Keratinocyte (primary cell): ENCODE measurements at regions not wholly inside any gene's neighbourhood (a gene's known extent, or its start where the extent isn't known, plus 50 kb on each side); places are given as distances from the start of the nearest gene placed in this dataset.

Experiments
- CTCF ChIP-seq, 3 experiments: IDR thresholded peaks in 1 of 3; conservative IDR thresholded peaks in 1 of 3; optimal IDR thresholded peaks in 1 of 3; 2 replicates in 2 of 3; 3 replicates in 1 of 3; pipeline versions ENCODE3 to v1.5.1; 2011; ENCODE audit warnings: low read length in 3 of 3, mild to moderate bottlenecking in 3 of 3, moderate library complexity in 2 of 3, control low read depth in 1 of 3, inconsistent platforms in 1 of 3; ENCODE audit not compliant: insufficient read depth in 2 of 3; ENCODE audit errors: extremely low read depth in 1 of 3
- EZH2 ChIP-seq: IDR thresholded peaks from one replicate; pipeline ENCODE4 v1.6.1; 2012; ENCODE audit warnings: inconsistent platforms, mild to moderate bottlenecking, low read length, moderate library complexity

DNA sequence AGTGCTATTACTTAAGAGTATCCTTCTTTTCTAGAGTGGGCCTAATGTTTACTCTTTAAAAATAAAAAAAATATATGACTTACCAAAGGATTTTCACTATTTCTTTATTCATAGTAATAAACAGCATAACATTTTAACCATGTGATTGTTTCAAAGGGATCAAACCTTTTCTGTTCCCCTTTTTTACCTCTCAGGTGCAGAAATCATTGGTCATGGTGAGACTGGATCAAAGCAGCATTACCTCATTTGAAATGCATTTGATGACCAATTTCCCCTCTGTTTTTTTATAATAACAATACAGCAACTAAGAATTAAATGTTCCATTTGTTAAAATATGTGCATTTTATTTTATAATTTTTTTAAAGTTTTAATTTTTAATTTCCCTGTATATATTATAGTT, 598.0 kb upstream of the RGMB start:
- TF ChIP-seq CTCF (optimal IDR thresholded peaks at IDR 0.05 in 1 of 3, IDR thresholded peaks at IDR 0.05 in 1 of 3, conservative IDR thresholded peaks at IDR 0.05 in 1 of 3; ENCODE audit: extremely low read depth in 1 of 3, insufficient read depth in 2 of 3, low read length in 3 of 3) (no peak), EZH2 (no peak)
